ENCODE measurements at regions not wholly inside any gene's neighbourhood (a gene's known extent, or its start where the extent isn't known, plus 50 kb on each side); places are given as distances from the start of the nearest gene placed in this dataset.

DNA sequence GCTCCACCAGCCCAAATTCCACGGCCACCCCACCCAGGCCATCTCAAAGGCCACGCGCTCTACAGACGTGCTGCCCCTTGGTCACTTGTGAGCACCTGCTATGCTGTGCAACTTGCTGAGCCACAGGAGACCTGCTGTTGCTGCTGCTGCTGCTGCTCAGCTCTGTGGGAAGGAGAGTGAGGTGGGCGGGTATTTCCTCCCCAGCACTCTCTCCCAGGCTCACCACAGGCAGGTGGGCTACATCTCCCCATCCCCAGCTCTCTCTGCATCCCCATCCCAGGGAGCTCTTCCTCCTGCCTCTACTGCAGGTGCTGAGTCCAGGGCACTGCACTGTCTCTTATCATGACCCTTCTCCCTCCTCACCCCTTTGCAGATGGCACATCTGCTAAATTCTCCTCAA lies 306.9 kb downstream of the BCL11B start:
- TF ChIP-seq, protein P1, sequence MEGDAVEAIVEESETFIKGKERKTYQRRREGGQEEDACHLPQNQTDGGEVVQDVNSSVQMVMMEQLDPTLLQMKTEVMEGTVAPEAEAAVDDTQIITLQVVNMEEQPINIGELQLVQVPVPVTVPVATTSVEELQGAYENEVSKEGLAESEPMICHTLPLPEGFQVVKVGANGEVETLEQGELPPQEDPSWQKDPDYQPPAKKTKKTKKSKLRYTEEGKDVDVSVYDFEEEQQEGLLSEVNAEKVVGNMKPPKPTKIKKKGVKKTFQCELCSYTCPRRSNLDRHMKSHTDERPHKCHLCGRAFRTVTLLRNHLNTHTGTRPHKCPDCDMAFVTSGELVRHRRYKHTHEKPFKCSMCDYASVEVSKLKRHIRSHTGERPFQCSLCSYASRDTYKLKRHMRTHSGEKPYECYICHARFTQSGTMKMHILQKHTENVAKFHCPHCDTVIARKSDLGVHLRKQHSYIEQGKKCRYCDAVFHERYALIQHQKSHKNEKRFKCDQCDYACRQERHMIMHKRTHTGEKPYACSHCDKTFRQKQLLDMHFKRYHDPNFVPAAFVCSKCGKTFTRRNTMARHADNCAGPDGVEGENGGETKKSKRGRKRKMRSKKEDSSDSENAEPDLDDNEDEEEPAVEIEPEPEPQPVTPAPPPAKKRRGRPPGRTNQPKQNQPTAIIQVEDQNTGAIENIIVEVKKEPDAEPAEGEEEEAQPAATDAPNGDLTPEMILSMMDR (IDR thresholded peaks at IDR 0.05), result no peak
- TF ChIP-seq POLR2AphosphoS5 (IDR thresholded peaks at IDR 0.05) (no peak), POLR2A (IDR thresholded peaks at IDR 0.05) (no peak)

Data from breast epithelium (tissue), 3 donors.